Natural killer cell (primary cell): ENCODE measurements at regions not wholly inside any gene's neighbourhood (a gene's known extent, or its start where the extent isn't known, plus 50 kb on each side); places are given as distances from the start of the nearest gene placed in this dataset.

Experiments used
- ATAC-seq, 3 donors: fragments of 150-1000 bp in 2 of 3; fragments of 200-7000 bp in 1 of 3; cut with Tn5 transposase; 1 replicate in 1 of 3; 2 replicates in 2 of 3; pipeline ENCODE4 v1.10.0; 2021; ENCODE audit warnings: mild to moderate bottlenecking in 2 of 3, moderate library complexity in 2 of 3
- DNase-seq, 2 donors: peaks; one replicate each; pipeline versions ENCODE4 v3.0.0 to v3.0.0-alpha.2; 2013 to 2021; ENCODE audit warnings: mixed read lengths in 1 of 2
- H3K27ac ChIP-seq: one replicate; pipeline ENCODE4 v1.5.1; 2013; ENCODE audit warnings: mild to moderate bottlenecking, low read length
- H3K27me3 ChIP-seq: one replicate; pipeline ENCODE4 v1.6.1; 2013; ENCODE audit warnings: low read length; ENCODE audit not compliant: control insufficient read depth, insufficient read depth
- H3K36me3 ChIP-seq: one replicate; pipeline ENCODE4 v1.6.1; 2013; ENCODE audit warnings: low read length; ENCODE audit not compliant: control insufficient read depth, insufficient read depth
- H3K4me1 ChIP-seq: one replicate; pipeline ENCODE4 v1.6.1; 2013; ENCODE audit warnings: low read length; ENCODE audit not compliant: control insufficient read depth, insufficient read depth
- H3K4me3 ChIP-seq: one replicate; pipeline ENCODE4 v1.5.1; 2013; ENCODE audit warnings: low read length
- H3K9me3 ChIP-seq: one replicate; pipeline ENCODE4 v1.6.1; 2013; ENCODE audit warnings: low read length; ENCODE audit not compliant: control insufficient read depth, insufficient read depth
- H3K27ac Mint-ChIP-seq, 2 donors: one replicate each; pipeline ENCODE4 v1.8.0; 2022; ENCODE audit warnings: mild to moderate bottlenecking in 2 of 2, mixed read lengths in 2 of 2, moderate library complexity in 1 of 2
- H3K27me3 Mint-ChIP-seq, 2 donors: one replicate each; pipeline ENCODE4 v1.8.0; 2022; ENCODE audit warnings: low read depth in 2 of 2, mixed read lengths in 2 of 2
- H3K36me3 Mint-ChIP-seq: one replicate; pipeline ENCODE4 v1.8.0; 2022; ENCODE audit warnings: mixed read lengths
- H3K4me1 Mint-ChIP-seq, 2 donors: one replicate each; pipeline ENCODE4 v1.8.0; 2022; ENCODE audit warnings: mixed read lengths in 2 of 2
- H3K4me3 Mint-ChIP-seq: one replicate; pipeline ENCODE4 v1.8.0; 2022; ENCODE audit warnings: mild to moderate bottlenecking, moderate library complexity, mixed read lengths
- H3K9me3 Mint-ChIP-seq, 2 donors: one replicate each; pipeline ENCODE4 v1.8.0; 2022; ENCODE audit warnings: mixed read lengths in 2 of 2
- WGBS: methylation state at CpG from one replicate; pipeline ENCODE4 v1.1.7; 2013; ENCODE audit warnings: missing lambda C conversion rate; ENCODE audit not compliant: insufficient coverage; 5-methylcytosine and 5-hydroxymethylcytosine counted together
- intact Hi-C: fragments of 100-400 bp; cut with micrococcal nuclease; formaldehyde crosslinking; loops from one replicate; pipeline ENCODE4 v1.14.2; 2022
- TF ChIP-seq, protein P1 (sequence below): fragments of 200-600 bp; IDR thresholded peaks from one replicate; pipeline ENCODE4 v1.8.0; 2022; ENCODE audit warnings: antibody characterized with exemption

DNA sequence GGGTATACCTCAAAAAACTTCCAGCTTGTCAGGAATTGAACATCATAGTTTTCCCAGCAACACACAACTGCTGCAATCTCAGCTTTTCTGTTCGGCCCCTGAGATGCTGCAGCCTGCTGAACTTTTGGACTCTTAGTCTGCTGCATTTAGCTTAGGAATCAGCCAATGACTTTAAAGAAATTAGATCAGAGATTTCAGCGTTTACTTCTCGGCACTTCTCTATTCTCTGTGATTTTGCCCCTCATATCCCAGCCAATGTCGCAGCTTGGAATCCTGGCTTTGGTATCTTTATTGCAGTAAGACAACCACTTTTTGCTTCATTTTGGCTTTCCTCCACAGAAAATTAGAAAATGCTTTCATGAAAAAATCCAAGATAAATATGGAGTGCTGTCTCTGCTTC is 86.3 kb upstream of the MCTP2 start:
- H3K4me1 ChIP-seq: no peaks in the 10 kb centered on the region
- H3K27ac Mint-ChIP-seq: no peak overlapping the region
- no peak overlapping the region for H3K27ac ChIP-seq
- H3K36me3 Mint-ChIP-seq: peaks cover 14% of the 10 kb centered on the region
- H3K4me3 ChIP-seq: no peak overlapping the region
- H3K36me3 ChIP-seq: no peaks in the 10 kb centered on the region
- H3K4me1 Mint-ChIP-seq: no peaks in the 10 kb centered on the region
- no peak for ATAC-seq
- H3K27me3 Mint-ChIP-seq: peaks cover 26 to 59% of the 10 kb centered on the region in 2 donors
- WGBS: 94% methylated on average over 4 of the region's 4 CpGs
- H3K9me3 Mint-ChIP-seq: peaks cover 5 to 6% of the 10 kb centered on the region in 2 donors
- intact Hi-C loops: no loop called here
- H3K27me3 ChIP-seq: no peaks in the 10 kb centered on the region
- no peaks in the 10 kb centered on the region for H3K9me3 ChIP-seq
- DNase-seq: no peak
- TF ChIP-seq, protein P1, sequence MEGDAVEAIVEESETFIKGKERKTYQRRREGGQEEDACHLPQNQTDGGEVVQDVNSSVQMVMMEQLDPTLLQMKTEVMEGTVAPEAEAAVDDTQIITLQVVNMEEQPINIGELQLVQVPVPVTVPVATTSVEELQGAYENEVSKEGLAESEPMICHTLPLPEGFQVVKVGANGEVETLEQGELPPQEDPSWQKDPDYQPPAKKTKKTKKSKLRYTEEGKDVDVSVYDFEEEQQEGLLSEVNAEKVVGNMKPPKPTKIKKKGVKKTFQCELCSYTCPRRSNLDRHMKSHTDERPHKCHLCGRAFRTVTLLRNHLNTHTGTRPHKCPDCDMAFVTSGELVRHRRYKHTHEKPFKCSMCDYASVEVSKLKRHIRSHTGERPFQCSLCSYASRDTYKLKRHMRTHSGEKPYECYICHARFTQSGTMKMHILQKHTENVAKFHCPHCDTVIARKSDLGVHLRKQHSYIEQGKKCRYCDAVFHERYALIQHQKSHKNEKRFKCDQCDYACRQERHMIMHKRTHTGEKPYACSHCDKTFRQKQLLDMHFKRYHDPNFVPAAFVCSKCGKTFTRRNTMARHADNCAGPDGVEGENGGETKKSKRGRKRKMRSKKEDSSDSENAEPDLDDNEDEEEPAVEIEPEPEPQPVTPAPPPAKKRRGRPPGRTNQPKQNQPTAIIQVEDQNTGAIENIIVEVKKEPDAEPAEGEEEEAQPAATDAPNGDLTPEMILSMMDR: no peak
- no peak overlapping the region for H3K4me3 Mint-ChIP-seq

DNA sequence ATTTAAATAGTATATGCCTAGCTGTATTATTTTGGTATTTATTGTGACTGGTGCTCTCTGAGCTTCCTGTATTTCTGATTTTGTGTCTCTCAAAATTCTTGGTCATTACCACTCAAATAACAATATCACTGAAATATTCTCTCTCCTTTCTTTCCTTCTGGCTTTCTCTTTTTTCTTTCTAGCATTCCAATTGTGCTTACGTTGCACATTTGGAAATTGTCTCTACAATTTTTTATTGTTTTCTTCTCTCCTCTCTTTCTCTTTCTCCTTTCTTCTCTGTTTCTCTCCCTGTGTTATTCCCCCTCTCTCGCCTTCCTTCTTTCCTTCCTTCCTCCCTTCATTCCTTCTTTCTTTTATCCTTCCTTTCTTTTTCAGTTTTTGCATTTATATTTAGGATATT is 89.6 kb upstream of the MCTP2 start:
- TF ChIP-seq, protein P1: no peak
- intact Hi-C loops: no loop called here

DNA sequence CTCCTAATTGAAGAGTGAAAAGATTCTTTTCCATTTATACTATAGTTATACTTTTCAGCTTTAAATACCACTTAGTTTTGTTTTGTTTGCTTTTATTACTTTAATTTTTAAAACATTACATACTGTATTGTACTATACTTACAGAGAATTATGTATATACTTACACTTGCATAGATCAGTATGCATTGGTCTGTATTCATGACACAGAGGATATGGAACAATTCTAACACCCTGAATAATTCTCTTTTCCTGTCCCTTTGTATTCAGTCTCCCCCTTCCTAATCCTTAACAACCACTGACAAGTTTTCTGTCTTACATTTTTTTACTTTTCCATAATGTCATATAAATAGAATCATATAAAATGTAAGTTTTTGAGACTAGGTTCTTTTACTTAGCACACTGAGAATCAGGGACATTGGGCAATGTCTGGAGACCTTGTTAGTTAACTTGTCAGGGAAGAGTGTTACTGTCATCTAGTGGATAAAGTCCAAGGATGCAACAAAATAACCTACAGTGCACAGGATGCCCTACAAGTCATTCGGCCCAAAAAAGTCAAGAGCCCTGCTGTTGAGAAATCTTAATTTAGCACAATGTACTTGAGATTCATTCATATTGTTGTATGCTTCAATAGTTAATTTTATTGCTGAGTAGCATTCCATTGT is 95.7 kb upstream of the MCTP2 start:
- intact Hi-C loops: no loop called here
- Mint-ChIP-seq H3K9me3 (no peaks in the 10 kb centered on the region), H3K27me3 (peaks cover 34 to 79% of the 10 kb centered on the region in 2 donors)

More for the DNA sequence above, 89.6 kb upstream of the MCTP2 start:
- no peak for DNase-seq
- no peak overlapping the region for H3K4me3 Mint-ChIP-seq
- peaks cover 5 to 6% of the 10 kb centered on the region in 2 donors for H3K9me3 Mint-ChIP-seq
- Histone ChIP-seq H3K4me3 (no peak overlapping the region), H3K4me1 (no peaks in the 10 kb centered on the region), H3K9me3 (no peaks in the 10 kb centered on the region), H3K27me3 (no peaks in the 10 kb centered on the region), H3K27ac (no peak overlapping the region), H3K36me3 (no peaks in the 10 kb centered on the region)
- ATAC-seq: no peak
- peaks cover 14% of the 10 kb centered on the region for H3K36me3 Mint-ChIP-seq
- no peaks in the 10 kb centered on the region for H3K4me1 Mint-ChIP-seq
- peaks cover 30 to 76% of the 10 kb centered on the region in 2 donors for H3K27me3 Mint-ChIP-seq
- WGBS: 88% methylated on average over 2 of the region's 2 CpGs
- no peak overlapping the region for H3K27ac Mint-ChIP-seq

More for the DNA sequence above, 95.7 kb upstream of the MCTP2 start:
- Mint-ChIP-seq H3K36me3 (no peaks in the 10 kb centered on the region), H3K4me3 (no peak overlapping the region), H3K27ac (no peak overlapping the region), H3K4me1 (no peaks in the 10 kb centered on the region)
- H3K4me1 ChIP-seq: no peaks in the 10 kb centered on the region
- no peak for ATAC-seq
- no peak overlapping the region for H3K4me3 ChIP-seq
- 75% methylated on average over 1 of the region's 1 CpG for WGBS
- no peaks in the 10 kb centered on the region for H3K9me3 ChIP-seq
- no peaks in the 10 kb centered on the region for H3K36me3 ChIP-seq
- TF ChIP-seq, protein P1: no peak
- no peak overlapping the region for H3K27ac ChIP-seq
- DNase-seq: no peak
- peaks cover 10% of the 10 kb centered on the region for H3K27me3 ChIP-seq
